ENCODE measurements at regions not wholly inside any gene's neighbourhood (a gene's known extent, or its start where the extent isn't known, plus 50 kb on each side); places are given as distances from the start of the nearest gene placed in this dataset.

GRCh38 chr17:20908313-20909267 is 134.2 kb downstream of the USP22 start:
- TF ChIP-seq CTCF (IDR thresholded peaks at IDR 0.05; ENCODE audit: extremely low read depth in 1 of 2, insufficient read depth in 1 of 2, low read depth in 1 of 2, low read length in 2 of 2) (peak; percentile 64 to 73), JUN (IDR thresholded peaks at IDR 0.05; ENCODE audit: borderline replicate concordance, insufficient read depth, insufficient read length, low read depth) (no peak), GATA2 (IDR thresholded peaks at IDR 0.05; ENCODE audit: insufficient read depth, insufficient read length, low read depth, low read length) (no peak)

Measured in endothelial cell of umbilical vein (primary cell).